GM23338 (cell line): ENCODE measurements at regions not wholly inside any gene's neighbourhood (a gene's known extent, or its start where the extent isn't known, plus 50 kb on each side); places are given as distances from the start of the nearest gene placed in this dataset.

Source experiments
- ATAC-seq: fragments of 200-7000 bp; cut with Tn5 transposase; 3 replicates; pipeline ENCODE4 v1.9.1; 2020
- DNase-seq: peaks from one replicate; pipeline ENCODE4 v3.0.0-alpha.2; 2015; ENCODE audit warnings: low spot score
- H2AFZ ChIP-seq: fragments of 200-600 bp; sonication (generic); 2 replicates; pipeline ENCODE4 v1.8.0; 2016; ENCODE audit warnings: antibody characterized with exemption, mild to moderate bottlenecking, moderate library complexity
- H3F3A ChIP-seq: fragments of 200-600 bp; sonication (generic); replicated peaks from 2 replicates; pipeline ENCODE4 v1.8.0; 2017; ENCODE audit warnings: antibody characterized with exemption, mixed run types, low read depth
- H3K27ac ChIP-seq: fragments of 200-600 bp; sonication (generic); 2 replicates; pipeline ENCODE4 v1.6.1; 2016; ENCODE audit warnings: low read depth
- H3K27me3 ChIP-seq: fragments of 200-600 bp; sonication (generic); 2 replicates; pipeline ENCODE4 v1.8.0; 2016; ENCODE audit warnings: mild to moderate bottlenecking, mixed run types, moderate library complexity; ENCODE audit not compliant: insufficient read depth
- H3K36me3 ChIP-seq: fragments of 200-600 bp; sonication (generic); 2 replicates; pipeline ENCODE4 v1.8.0; 2016; ENCODE audit warnings: mild to moderate bottlenecking; ENCODE audit not compliant: insufficient read depth
- H3K4me1 ChIP-seq: fragments of 200-600 bp; sonication (generic); 2 replicates; pipeline ENCODE4 v1.8.0; 2016; ENCODE audit warnings: mild to moderate bottlenecking, moderate library complexity; ENCODE audit not compliant: insufficient read depth
- H3K4me2 ChIP-seq: fragments of 200-600 bp; sonication (generic); 2 replicates; pipeline ENCODE4 v1.7.1; 2017; ENCODE audit warnings: mixed run types
- H3K4me3 ChIP-seq: fragments of 200-600 bp; sonication (generic); 2 replicates; pipeline ENCODE4 v1.6.1; 2016; ENCODE audit warnings: mixed run types
- H3K79me2 ChIP-seq: fragments of 200-600 bp; sonication (generic); replicated peaks from 2 replicates; pipeline ENCODE4 v1.8.0; 2017; ENCODE audit warnings: mild to moderate bottlenecking; ENCODE audit not compliant: insufficient read depth
- H3K9me2 ChIP-seq: fragments of 200-600 bp; sonication (generic); 2 replicates; pipeline ENCODE4 v1.8.0; 2017; ENCODE audit not compliant: insufficient read depth
- H4K20me1 ChIP-seq: fragments of 200-600 bp; sonication (generic); replicated peaks from 2 replicates; pipeline ENCODE4 v1.8.0; 2017; ENCODE audit warnings: mild to moderate bottlenecking; ENCODE audit not compliant: insufficient read depth
- H3K27ac Mint-ChIP-seq: 2 replicates; pipeline ENCODE4 v1.8.0; 2020; ENCODE audit warnings: inconsistent platforms, mild to moderate bottlenecking, moderate library complexity, mixed read lengths
- H3K27me3 Mint-ChIP-seq: 3 replicates; pipeline ENCODE4 v1.8.0; 2022; ENCODE audit warnings: low read depth, mild to moderate bottlenecking, moderate library complexity, mixed read lengths, inconsistent platforms; ENCODE audit not compliant: insufficient read depth, poor library complexity
- H3K36me3 Mint-ChIP-seq: 3 replicates; pipeline ENCODE4 v1.8.0; 2021; ENCODE audit warnings: low read depth, mild to moderate bottlenecking, inconsistent platforms, moderate library complexity, mixed read lengths
- H3K4me1 Mint-ChIP-seq: 3 replicates; pipeline ENCODE4 v1.8.0; 2020; ENCODE audit warnings: mild to moderate bottlenecking, inconsistent platforms, mixed read lengths
- H3K4me3 Mint-ChIP-seq: 3 replicates; pipeline ENCODE4 v1.8.0; 2021; ENCODE audit warnings: moderate library complexity, mild to moderate bottlenecking, inconsistent platforms, mixed read lengths
- H3K9me3 Mint-ChIP-seq: 3 replicates; pipeline ENCODE4 v1.8.0; 2020; ENCODE audit warnings: moderate library complexity, mild to moderate bottlenecking, inconsistent platforms, mixed read lengths
- CREB1 ChIP-seq: fragments of 250-450 bp; sonication (Bioruptor Pico); IDR thresholded peaks from 2 replicates; pipeline ENCODE4 v1.5.0; 2020; ENCODE audit warnings: low read depth, mild to moderate bottlenecking, moderate library complexity
- CTCF ChIP-seq, 2 experiments: fragments of 200-600 bp in 1 of 2; sonication (generic) in 1 of 2; conservative IDR thresholded peaks; 2 replicates each; pipeline versions ENCODE4 v1.5.1 to v1.6.1; 2016 to 2017; ENCODE audit warnings: antibody characterized with exemption in 2 of 2, low read depth in 2 of 2, mild to moderate bottlenecking in 2 of 2, moderate library complexity in 1 of 2
- ETS1 ChIP-seq: IDR thresholded peaks from 2 replicates; pipeline ENCODE4 v1.6.1; 2016; ENCODE audit warnings: antibody characterized with exemption
- EZH2 ChIP-seq: fragments of 200-600 bp; sonication (generic); IDR thresholded peaks from one replicate; pipeline ENCODE4 v1.8.0; 2017; ENCODE audit warnings: antibody characterized with exemption, mild to moderate bottlenecking, low read depth; ENCODE audit not compliant: unreplicated experiment
- EZH2phosphoT487 ChIP-seq: fragments of 200-600 bp; sonication (generic); IDR thresholded peaks from one replicate; pipeline ENCODE4 v1.8.1; 2018; ENCODE audit warnings: antibody characterized with exemption; ENCODE audit not compliant: unreplicated experiment
- JUNB ChIP-seq: IDR thresholded peaks from one replicate; pipeline ENCODE4 v1.6.1; 2016; ENCODE audit warnings: antibody characterized with exemption; ENCODE audit not compliant: unreplicated experiment
- NANOG ChIP-seq: IDR thresholded peaks from 2 replicates; pipeline ENCODE4 v1.6.1; 2016; ENCODE audit warnings: antibody characterized with exemption, borderline replicate concordance
- POLR2AphosphoS5 ChIP-seq: IDR thresholded peaks from 2 replicates; pipeline ENCODE4 v1.6.1; 2016; ENCODE audit warnings: antibody characterized with exemption, low read depth
- REST ChIP-seq: IDR thresholded peaks from one replicate; pipeline ENCODE4 v1.6.1; 2018; ENCODE audit warnings: antibody characterized with exemption; ENCODE audit not compliant: unreplicated experiment
- STAT1 ChIP-seq: IDR thresholded peaks from one replicate; pipeline ENCODE4 v1.6.1; 2016; ENCODE audit warnings: antibody characterized with exemption; ENCODE audit not compliant: unreplicated experiment
- ZNF114 ChIP-seq: fragments of 250-450 bp; sonication (Bioruptor Pico); IDR thresholded peaks from 2 replicates; pipeline ENCODE4 v1.5.0; 2020; ENCODE audit warnings: mild to moderate bottlenecking, moderate library complexity
- ZNF331 ChIP-seq: fragments of 250-450 bp; sonication (Bioruptor Pico); IDR thresholded peaks from 2 replicates; pipeline ENCODE4 v1.5.0; 2020; ENCODE audit warnings: low read depth, mild to moderate bottlenecking, moderate library complexity
- ZNF462 ChIP-seq: fragments of 250-450 bp; sonication (Bioruptor Pico); IDR thresholded peaks from 2 replicates; pipeline ENCODE4 v1.5.0; 2020; ENCODE audit warnings: mild to moderate bottlenecking, moderate library complexity

- H3K4me1 ChIP-seq: no peaks in the 10 kb centered on the region
- no peaks in the 10 kb centered on the region for H3F3A ChIP-seq
- no peaks in the 10 kb centered on the region for H4K20me1 ChIP-seq
- H3K4me1 Mint-ChIP-seq: no peaks in the 10 kb centered on the region; the same call in 2 of the 3 replicates
- no peak overlapping the region for H3K4me3 Mint-ChIP-seq
- H3K9me3 Mint-ChIP-seq: no peaks in the 10 kb centered on the region; the same call in 2 of the 3 replicates
- H3K27me3 Mint-ChIP-seq: no peaks in the 10 kb centered on the region
- H2AFZ ChIP-seq: no peak overlapping the region
- H3K36me3 Mint-ChIP-seq: no peaks in the 10 kb centered on the region
- H3K27me3 ChIP-seq: no peaks in the 10 kb centered on the region
- no peak for TF ChIP-seq EZH2phosphoT487
- TF ChIP-seq JUNB: no peak
- TF ChIP-seq REST: no peak
- no peak for TF ChIP-seq ZNF331 (CRISPR knock-in tag)
- no peak for TF ChIP-seq CREB1
- TF ChIP-seq ZNF114 (CRISPR knock-in tag): no peak
- no peak for TF ChIP-seq CTCF (conservative IDR thresholded peaks at IDR 0.05; ENCODE audit: low read depth in 2 of 2)
- no peak for TF ChIP-seq ETS1
- no peak for TF ChIP-seq POLR2AphosphoS5
- TF ChIP-seq NANOG: no peak
- no peak for TF ChIP-seq STAT1
- no peak for TF ChIP-seq EZH2
- no peak for TF ChIP-seq ZNF462
- no peak for DNase-seq
- no peak overlapping the region for H3K4me2 ChIP-seq
- no peak for ATAC-seq
- H3K27ac ChIP-seq: no peak overlapping the region
- no peak overlapping the region for H3K27ac Mint-ChIP-seq
- H3K79me2 ChIP-seq: no peaks in the 10 kb centered on the region
- peaks cover 4% of the 10 kb centered on the region; the same call in 1 of the 2 replicates for H3K9me2 ChIP-seq
- H3K4me3 ChIP-seq: no peak overlapping the region
- H3K36me3 ChIP-seq: no peaks in the 10 kb centered on the region
These were observed 115.4 kb upstream of the TPM1 start for GRCh38 chr15:62927196-62927595.
